ENCODE measurements at regions not wholly inside any gene's neighbourhood (a gene's known extent, or its start where the extent isn't known, plus 50 kb on each side); places are given as distances from the start of the nearest gene placed in this dataset.

GRCh38 chr19:30916238-30916637, 433.0 kb downstream of the TSHZ3 start:
- no peak overlapping the region for H3K4me3 ChIP-seq (ENCODE audit: low read length)
- no peaks in the 10 kb centered on the region for H3K36me3 ChIP-seq (ENCODE audit: insufficient read depth, low read length)
- H3K9me3 ChIP-seq (ENCODE audit: low read length), result no peaks in the 10 kb centered on the region
- no peak overlapping the region for H2AFZ ChIP-seq (ENCODE audit: low read depth, low read length)
- H3K9me2 ChIP-seq (ENCODE audit: insufficient read depth, low read length), result no peaks in the 10 kb centered on the region
- no peak overlapping the region for H3K9ac ChIP-seq (ENCODE audit: low read length)
- H3K4me2 ChIP-seq (ENCODE audit: low read length), result no peak overlapping the region
- H3K27ac ChIP-seq (ENCODE audit: low read length), result no peak overlapping the region
- H3K79me2 ChIP-seq (replicated peaks; ENCODE audit: insufficient read depth, low read length), result no peaks in the 10 kb centered on the region
- no peaks in the 10 kb centered on the region for H3K27me3 ChIP-seq (ENCODE audit: insufficient read depth, low read depth, low read length)
- H3F3A ChIP-seq (ENCODE audit: insufficient read depth, low read length, poor library complexity, severe bottlenecking), result no peaks in the 10 kb centered on the region
- H4K20me1 ChIP-seq (ENCODE audit: insufficient read depth), result no peaks in the 10 kb centered on the region
- TF ChIP-seq SMC3 (conservative IDR thresholded peaks at IDR 0.05; ENCODE audit: poor library complexity) (no peak), CTCF (IDR thresholded peaks at IDR 0.05; ENCODE audit: poor library complexity, severe bottlenecking) (no peak), POLR2AphosphoS5 (IDR thresholded peaks at IDR 0.05) (no peak), TAF1 (IDR thresholded peaks at IDR 0.05; ENCODE audit: low read depth) (no peak), EZH2 (IDR thresholded peaks at IDR 0.05; ENCODE audit: borderline replicate concordance, insufficient read depth, low read length, poor library complexity, severe bottlenecking) (no peak), MXI1 (conservative IDR thresholded peaks at IDR 0.05; ENCODE audit: poor library complexity, severe bottlenecking) (no peak), RAD21 (conservative IDR thresholded peaks at IDR 0.05) (no peak), EP300 (conservative IDR thresholded peaks at IDR 0.05; ENCODE audit: poor library complexity, severe bottlenecking) (no peak)
- TF ChIP-seq, protein P1, sequence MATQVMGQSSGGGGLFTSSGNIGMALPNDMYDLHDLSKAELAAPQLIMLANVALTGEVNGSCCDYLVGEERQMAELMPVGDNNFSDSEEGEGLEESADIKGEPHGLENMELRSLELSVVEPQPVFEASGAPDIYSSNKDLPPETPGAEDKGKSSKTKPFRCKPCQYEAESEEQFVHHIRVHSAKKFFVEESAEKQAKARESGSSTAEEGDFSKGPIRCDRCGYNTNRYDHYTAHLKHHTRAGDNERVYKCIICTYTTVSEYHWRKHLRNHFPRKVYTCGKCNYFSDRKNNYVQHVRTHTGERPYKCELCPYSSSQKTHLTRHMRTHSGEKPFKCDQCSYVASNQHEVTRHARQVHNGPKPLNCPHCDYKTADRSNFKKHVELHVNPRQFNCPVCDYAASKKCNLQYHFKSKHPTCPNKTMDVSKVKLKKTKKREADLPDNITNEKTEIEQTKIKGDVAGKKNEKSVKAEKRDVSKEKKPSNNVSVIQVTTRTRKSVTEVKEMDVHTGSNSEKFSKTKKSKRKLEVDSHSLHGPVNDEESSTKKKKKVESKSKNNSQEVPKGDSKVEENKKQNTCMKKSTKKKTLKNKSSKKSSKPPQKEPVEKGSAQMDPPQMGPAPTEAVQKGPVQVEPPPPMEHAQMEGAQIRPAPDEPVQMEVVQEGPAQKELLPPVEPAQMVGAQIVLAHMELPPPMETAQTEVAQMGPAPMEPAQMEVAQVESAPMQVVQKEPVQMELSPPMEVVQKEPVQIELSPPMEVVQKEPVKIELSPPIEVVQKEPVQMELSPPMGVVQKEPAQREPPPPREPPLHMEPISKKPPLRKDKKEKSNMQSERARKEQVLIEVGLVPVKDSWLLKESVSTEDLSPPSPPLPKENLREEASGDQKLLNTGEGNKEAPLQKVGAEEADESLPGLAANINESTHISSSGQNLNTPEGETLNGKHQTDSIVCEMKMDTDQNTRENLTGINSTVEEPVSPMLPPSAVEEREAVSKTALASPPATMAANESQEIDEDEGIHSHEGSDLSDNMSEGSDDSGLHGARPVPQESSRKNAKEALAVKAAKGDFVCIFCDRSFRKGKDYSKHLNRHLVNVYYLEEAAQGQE (IDR thresholded peaks at IDR 0.05; ENCODE audit: borderline replicate concordance), result no peak

- no peaks in the 10 kb centered on the region for H3K27me3 ChIP-seq (ENCODE audit: insufficient read depth, low read depth, low read length)
- no peaks in the 10 kb centered on the region for H3K9me2 ChIP-seq (ENCODE audit: insufficient read depth, low read length)
- no peaks in the 10 kb centered on the region for H4K20me1 ChIP-seq (ENCODE audit: insufficient read depth)
- H3K4me3 ChIP-seq (ENCODE audit: low read length), result no peak overlapping the region
- no peak overlapping the region for H3K4me2 ChIP-seq (ENCODE audit: low read length)
- H3K36me3 ChIP-seq (ENCODE audit: insufficient read depth, low read length), result no peaks in the 10 kb centered on the region
- H3F3A ChIP-seq (ENCODE audit: insufficient read depth, low read length, poor library complexity, severe bottlenecking), result no peaks in the 10 kb centered on the region
- H3K27ac ChIP-seq (ENCODE audit: low read length), result no peak overlapping the region
- no peak overlapping the region for H3K9ac ChIP-seq (ENCODE audit: low read length)
- no peak overlapping the region for H2AFZ ChIP-seq (ENCODE audit: low read depth, low read length)
- H3K9me3 ChIP-seq (ENCODE audit: low read length), result no peaks in the 10 kb centered on the region
- H3K79me2 ChIP-seq (replicated peaks; ENCODE audit: insufficient read depth, low read length), result no peaks in the 10 kb centered on the region
- TF ChIP-seq CTCF (IDR thresholded peaks at IDR 0.05; ENCODE audit: poor library complexity, severe bottlenecking), result no peak
- no peak for TF ChIP-seq TAF1 (IDR thresholded peaks at IDR 0.05; ENCODE audit: low read depth)
- TF ChIP-seq RAD21 (conservative IDR thresholded peaks at IDR 0.05), result no peak
- no peak for TF ChIP-seq MXI1 (conservative IDR thresholded peaks at IDR 0.05; ENCODE audit: poor library complexity, severe bottlenecking)
- TF ChIP-seq EP300 (conservative IDR thresholded peaks at IDR 0.05; ENCODE audit: poor library complexity, severe bottlenecking), result no peak
- no peak for TF ChIP-seq SMC3 (conservative IDR thresholded peaks at IDR 0.05; ENCODE audit: poor library complexity)
- TF ChIP-seq POLR2AphosphoS5 (IDR thresholded peaks at IDR 0.05), result no peak
- TF ChIP-seq EZH2 (IDR thresholded peaks at IDR 0.05; ENCODE audit: borderline replicate concordance, insufficient read depth, low read length, poor library complexity, severe bottlenecking), result no peak
- TF ChIP-seq, protein P1 (IDR thresholded peaks at IDR 0.05; ENCODE audit: borderline replicate concordance), result no peak
These were observed 437.7 kb downstream of the TSHZ3 start for GRCh38 chr19:30911491-30911890.

Measured in neural cell (in vitro differentiated cells).